Prostate gland (tissue), 2 donors: ENCODE measurements at regions not wholly inside any gene's neighbourhood (a gene's known extent, or its start where the extent isn't known, plus 50 kb on each side); places are given as distances from the start of the nearest gene placed in this dataset.

Source experiments
- DNase-seq: peaks from one replicate; pipeline ENCODE4 v3.0.0-alpha.2; 2019; ENCODE audit warnings: low spot score
- H3K27ac ChIP-seq, 2 donors: fragments of 200-600 bp; sonication (generic); 2 replicates each; pipeline ENCODE4 v1.5.1; 2017 to 2019
- H3K27me3 ChIP-seq: fragments of 200-600 bp; sonication (generic); replicated peaks from 2 replicates; pipeline ENCODE4 v1.5.1; 2019; ENCODE audit not compliant: insufficient read depth
- H3K36me3 ChIP-seq, 2 donors: fragments of 200-600 bp; sonication (generic); 1 replicate in 1 of 2; 2 replicates in 1 of 2; pipeline versions ENCODE4 v1.5.1 to v1.8.1; 2017 to 2019
- H3K4me1 ChIP-seq: fragments of 200-600 bp; sonication (generic); replicated peaks from 2 replicates; pipeline ENCODE4 v1.5.1; 2019
- H3K4me3 ChIP-seq, 2 donors: fragments of 200-600 bp; sonication (generic); 2 replicates each; pipeline ENCODE4 v1.5.1; 2017 to 2019
- H3K9me3 ChIP-seq: fragments of 200-600 bp; sonication (generic); 2 replicates; pipeline ENCODE4 v1.5.1; 2017
- POLR2A ChIP-seq: fragments of 450-650 bp; IDR thresholded peaks from one replicate; pipeline ENCODE4 v1.6.1; 2016; ENCODE audit warnings: antibody characterized with exemption, mild to moderate bottlenecking
- POLR2AphosphoS5 ChIP-seq: sonication (generic); formaldehyde crosslinking; IDR thresholded peaks from one replicate; pipeline ENCODE4 v1.6.1; 2017; ENCODE audit warnings: antibody characterized with exemption
- WGBS: methylation state at CpG from one replicate; pipeline ENCODE4 v1.1.5; 2018; 5-methylcytosine and 5-hydroxymethylcytosine counted together
- intact Hi-C: fragments of 100-400 bp; cut with DNase I; formaldehyde crosslinking; loops from one replicate; pipeline ENCODE4 v1.14.2; 2022
- TF ChIP-seq, protein P1 (sequence below), 4 experiments: fragments of 200-600 bp in 2 of 4; fragments of 450-650 bp in 2 of 4; sonication (generic) in 2 of 4; IDR thresholded peaks; 1 replicate in 3 of 4; 2 replicates in 1 of 4; pipeline ENCODE4 v1.5.1; 2016 to 2019; ENCODE audit warnings: antibody characterized with exemption in 4 of 4, mild to moderate bottlenecking in 2 of 4, moderate library complexity in 2 of 4

DNA sequence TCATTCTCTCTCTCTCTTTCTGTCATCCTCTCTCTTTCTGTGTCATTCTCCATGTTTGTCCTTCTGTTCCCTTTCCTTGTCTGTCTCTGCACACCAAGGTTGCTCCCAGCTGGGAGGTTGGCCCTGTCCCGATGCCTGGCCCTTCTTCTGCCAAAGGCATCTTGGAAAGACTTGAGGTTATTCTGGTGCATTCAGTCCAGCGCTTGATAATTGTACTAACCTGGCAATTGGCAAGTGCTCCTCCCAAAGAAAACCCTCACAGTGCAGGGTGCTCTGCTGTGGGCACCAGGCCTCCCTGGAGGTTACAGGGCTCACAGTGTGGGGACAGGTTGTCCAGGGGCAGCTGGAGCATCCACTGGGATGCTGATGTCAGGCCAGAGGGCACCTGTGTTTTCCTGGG lies 95.4 kb downstream of the GLI2 start:
- DNase-seq: no peak
- H3K27ac ChIP-seq: no peak overlapping the region
- WGBS: 23% methylated on average over 2 of the region's 2 CpGs
- intact Hi-C loops: no loop called here
- no peak for TF ChIP-seq POLR2AphosphoS5
- no peak for TF ChIP-seq POLR2A
- TF ChIP-seq, protein P1, sequence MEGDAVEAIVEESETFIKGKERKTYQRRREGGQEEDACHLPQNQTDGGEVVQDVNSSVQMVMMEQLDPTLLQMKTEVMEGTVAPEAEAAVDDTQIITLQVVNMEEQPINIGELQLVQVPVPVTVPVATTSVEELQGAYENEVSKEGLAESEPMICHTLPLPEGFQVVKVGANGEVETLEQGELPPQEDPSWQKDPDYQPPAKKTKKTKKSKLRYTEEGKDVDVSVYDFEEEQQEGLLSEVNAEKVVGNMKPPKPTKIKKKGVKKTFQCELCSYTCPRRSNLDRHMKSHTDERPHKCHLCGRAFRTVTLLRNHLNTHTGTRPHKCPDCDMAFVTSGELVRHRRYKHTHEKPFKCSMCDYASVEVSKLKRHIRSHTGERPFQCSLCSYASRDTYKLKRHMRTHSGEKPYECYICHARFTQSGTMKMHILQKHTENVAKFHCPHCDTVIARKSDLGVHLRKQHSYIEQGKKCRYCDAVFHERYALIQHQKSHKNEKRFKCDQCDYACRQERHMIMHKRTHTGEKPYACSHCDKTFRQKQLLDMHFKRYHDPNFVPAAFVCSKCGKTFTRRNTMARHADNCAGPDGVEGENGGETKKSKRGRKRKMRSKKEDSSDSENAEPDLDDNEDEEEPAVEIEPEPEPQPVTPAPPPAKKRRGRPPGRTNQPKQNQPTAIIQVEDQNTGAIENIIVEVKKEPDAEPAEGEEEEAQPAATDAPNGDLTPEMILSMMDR (IDR thresholded peaks at IDR 0.05): no peak
- H3K9me3 ChIP-seq: no peaks in the 10 kb centered on the region
- H3K4me3 ChIP-seq: no peak overlapping the region
- H3K36me3 ChIP-seq: no peaks in the 10 kb centered on the region
- no peaks in the 10 kb centered on the region for H3K4me1 ChIP-seq
- no peaks in the 10 kb centered on the region for H3K27me3 ChIP-seq

DNA sequence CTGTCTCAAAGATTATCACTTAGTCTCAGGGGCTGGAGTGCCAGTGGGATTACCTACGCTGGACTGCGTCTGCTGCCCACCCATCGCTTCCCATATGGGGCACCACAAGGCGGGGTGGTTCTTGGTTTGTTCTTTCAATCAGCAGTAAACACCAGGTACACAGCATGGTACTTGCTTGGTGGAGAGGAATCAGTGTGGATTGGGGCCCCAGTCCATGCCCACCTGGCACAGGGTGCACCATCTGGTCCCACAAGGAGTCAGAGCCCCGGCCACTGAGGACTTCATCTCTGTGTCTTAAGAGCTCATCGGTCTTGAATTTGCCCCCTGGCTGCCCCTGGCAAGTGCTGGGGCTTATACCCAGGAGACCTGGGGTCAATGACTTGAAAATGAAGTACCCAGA lies 96.2 kb downstream of the GLI2 start:
- Histone ChIP-seq H3K27ac (no peak overlapping the region), H3K27me3 (no peaks in the 10 kb centered on the region), H3K9me3 (no peaks in the 10 kb centered on the region), H3K4me1 (no peaks in the 10 kb centered on the region), H3K4me3 (no peak overlapping the region), H3K36me3 (no peaks in the 10 kb centered on the region)
- TF ChIP-seq POLR2A: no peak
- TF ChIP-seq POLR2AphosphoS5: no peak
- TF ChIP-seq, protein P1 (IDR thresholded peaks at IDR 0.05): no peak
- no peak for DNase-seq
- intact Hi-C loops: no loop called here
- 93% methylated on average over 6 of the region's 6 CpGs for WGBS

DNA sequence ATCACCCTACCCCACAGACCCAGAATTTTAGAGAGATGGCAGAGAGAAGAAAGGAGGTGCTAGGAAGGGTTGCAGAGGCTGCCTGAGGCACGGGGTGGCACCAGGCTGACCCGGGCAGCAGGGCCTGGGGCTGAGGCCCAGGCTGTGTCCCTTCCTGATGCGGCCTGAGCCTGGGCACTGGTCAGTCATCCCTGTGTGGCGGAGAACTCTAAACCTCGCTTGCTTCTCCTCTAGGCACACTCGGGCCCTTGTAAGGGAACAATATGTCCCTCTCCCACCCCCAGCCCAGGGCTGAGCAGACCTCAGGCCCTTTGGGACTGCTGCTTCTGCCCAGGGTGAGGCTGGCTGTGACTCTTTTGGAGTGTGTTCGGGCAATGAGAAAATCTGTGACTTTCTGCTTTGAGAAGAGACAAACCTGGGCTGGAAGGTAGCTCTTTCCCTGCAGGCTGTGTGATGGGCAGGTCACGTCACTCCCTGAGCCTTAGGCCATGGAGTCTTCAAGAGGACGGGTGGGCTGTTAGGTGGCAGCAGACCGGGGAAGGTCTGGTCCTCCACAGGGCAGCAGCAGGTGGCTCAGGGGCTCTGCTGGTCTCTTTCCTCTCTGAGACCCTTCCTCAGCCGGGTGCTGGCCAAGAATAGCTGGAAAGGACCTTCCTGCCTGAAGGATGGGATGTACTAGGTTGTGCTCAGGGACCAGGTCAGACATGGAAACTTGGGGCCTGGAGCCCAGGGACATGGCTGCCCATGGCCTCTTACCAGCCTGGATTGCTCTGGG lies 96.8 kb downstream of the GLI2 start:
- H3K27me3 ChIP-seq: no peaks in the 10 kb centered on the region
- TF ChIP-seq POLR2AphosphoS5 (no peak), POLR2A (no peak)
- TF ChIP-seq, protein P1 (IDR thresholded peaks at IDR 0.05): no peak
- no peak overlapping the region for H3K4me3 ChIP-seq
- intact Hi-C loops: no loop called here
- 94% methylated on average over 11 of the region's 11 CpGs for whole genome bisulfite sequencing
- H3K36me3 ChIP-seq: no peaks in the 10 kb centered on the region
- DNase-seq: no peak
- H3K4me1 ChIP-seq: no peaks in the 10 kb centered on the region
- H3K27ac ChIP-seq: no peak overlapping the region
- H3K9me3 ChIP-seq: no peaks in the 10 kb centered on the region

DNA sequence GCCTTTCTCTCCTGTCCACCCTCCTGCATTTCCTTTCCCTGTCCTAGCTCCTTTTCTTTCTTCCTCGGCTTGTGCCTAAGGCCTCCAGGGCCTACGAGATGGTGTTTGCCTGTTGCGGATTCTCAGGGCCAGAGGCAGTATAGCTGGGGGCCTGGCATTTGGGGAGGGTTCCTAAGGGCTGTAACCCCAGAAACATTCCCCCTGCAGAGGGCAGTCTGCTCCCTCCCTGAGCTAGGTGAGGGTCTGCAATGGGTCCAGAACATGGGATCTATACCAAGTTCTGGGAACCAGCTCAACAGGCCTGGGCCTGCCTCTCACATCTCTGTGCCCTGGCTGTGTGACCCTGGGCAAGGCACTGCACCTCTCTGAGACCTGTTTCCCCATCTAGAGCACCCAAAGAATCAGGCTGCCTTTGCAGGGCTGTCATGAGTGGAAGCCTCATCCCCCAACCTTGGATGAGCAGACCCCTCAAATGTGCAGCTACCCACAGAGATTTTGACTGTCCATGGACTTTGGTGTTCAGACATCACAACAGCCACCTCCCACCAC lies 97.5 kb downstream of the GLI2 start:
- WGBS: 98% methylated on average over 3 of the region's 3 CpGs
- Histone ChIP-seq H3K9me3 (no peaks in the 10 kb centered on the region), H3K27me3 (no peaks in the 10 kb centered on the region), H3K27ac (no peak overlapping the region), H3K4me3 (no peak overlapping the region), H3K4me1 (no peaks in the 10 kb centered on the region), H3K36me3 (no peaks in the 10 kb centered on the region)
- no peak for TF ChIP-seq POLR2A
- TF ChIP-seq, protein P1 (IDR thresholded peaks at IDR 0.05): no peak
- TF ChIP-seq POLR2AphosphoS5: no peak
- intact Hi-C loops: no loop called here
- no peak for DNase-seq

DNA sequence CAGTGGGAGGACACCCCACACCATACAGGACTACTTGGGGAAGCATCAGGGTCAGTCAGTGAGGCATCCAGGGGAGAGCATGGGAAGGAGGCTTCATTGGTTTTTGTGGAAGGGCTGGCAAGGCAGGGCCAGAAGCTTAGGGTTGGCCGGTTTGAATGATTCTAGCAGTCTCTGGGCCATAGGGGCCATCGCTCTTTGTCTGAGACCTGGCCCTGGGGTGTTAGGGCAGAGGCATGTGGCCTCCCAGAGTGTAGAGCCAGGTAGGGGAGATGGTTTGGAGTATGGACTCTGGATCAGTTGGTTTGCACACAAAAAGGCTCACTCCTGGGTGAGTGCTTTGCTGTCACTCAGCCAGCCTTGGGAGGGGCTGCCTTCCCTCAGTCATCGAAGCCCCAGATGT lies 98.5 kb downstream of the GLI2 start:
- WGBS: 92% methylated on average over 3 of the region's 3 CpGs
- H3K4me3 ChIP-seq: no peak overlapping the region
- TF ChIP-seq, protein P1 (IDR thresholded peaks at IDR 0.05): no peak
- no peaks in the 10 kb centered on the region for H3K36me3 ChIP-seq
- no peaks in the 10 kb centered on the region for H3K27me3 ChIP-seq
- no peaks in the 10 kb centered on the region for H3K9me3 ChIP-seq
- H3K27ac ChIP-seq: no peak overlapping the region
- H3K4me1 ChIP-seq: no peaks in the 10 kb centered on the region
- intact Hi-C loops: no loop called here
- no peak for DNase-seq
